Gastroesophageal sphincter (tissue), 3 donors: ENCODE measurements at regions not wholly inside any gene's neighbourhood (a gene's known extent, or its start where the extent isn't known, plus 50 kb on each side); places are given as distances from the start of the nearest gene placed in this dataset.

ENCODE experiments used
- CTCF ChIP-seq, 4 experiments: fragments of 200-600 bp in 2 of 4; fragments of 450-650 bp in 2 of 4; sonication (generic) in 1 of 4; IDR thresholded peaks; one replicate each; pipeline ENCODE4 v1.5.1; 2017 to 2019; ENCODE audit warnings: antibody characterized with exemption in 4 of 4, mild to moderate bottlenecking in 2 of 4, moderate library complexity in 2 of 4
- EP300 ChIP-seq: sonication (generic); formaldehyde crosslinking; IDR thresholded peaks from one replicate; pipeline ENCODE4 v1.6.1; 2017; ENCODE audit warnings: antibody characterized with exemption, mild to moderate bottlenecking
- POLR2A ChIP-seq, 2 donors: fragments of 450-650 bp; IDR thresholded peaks; one replicate each; pipeline ENCODE4 v1.6.1; 2017; ENCODE audit warnings: antibody characterized with exemption in 2 of 2, mild to moderate bottlenecking in 2 of 2, moderate library complexity in 1 of 2
- POLR2AphosphoS5 ChIP-seq: sonication (generic); formaldehyde crosslinking; IDR thresholded peaks from one replicate; pipeline ENCODE4 v1.6.1; 2017; ENCODE audit warnings: antibody characterized with exemption

- TF ChIP-seq POLR2AphosphoS5: peak; percentile 9
- TF ChIP-seq EP300: no peak
- no peak for TF ChIP-seq CTCF (IDR thresholded peaks at IDR 0.05)
- no peak for TF ChIP-seq POLR2A (IDR thresholded peaks at IDR 0.05)
Observed at GRCh38 chr2:74768401-74768914, 65.5 kb upstream of the HK2 start.
